H1 (cell line): ENCODE measurements at regions not wholly inside any gene's neighbourhood (a gene's known extent, or its start where the extent isn't known, plus 50 kb on each side); places are given as distances from the start of the nearest gene placed in this dataset.

Experiments
- CTCF ChIA-PET: fragments of 300-600 bp; sonication (Branson Sonifier 250); formaldehyde crosslinking; loops from one replicate; lab custom pipeline; 2021; ENCODE audit not compliant: partially characterized antibody; lab: Charles Lee
- POLR2A ChIA-PET: fragments of 300-600 bp; sonication (Branson Sonifier 250); formaldehyde crosslinking; loops from one replicate; lab custom pipeline; 2021; ENCODE audit warnings: inconsistent platforms; ENCODE audit not compliant: partially characterized antibody; lab: Charles Lee
- DNase-seq, 2 experiments: peaks; one replicate each; pipeline versions ENCODE4 v3.0.0 to v3.0.0-alpha.2; 2010 to 2022; ENCODE audit warnings: low spot score in 2 of 2, low read depth in 1 of 2, mixed read lengths in 1 of 2
- FAIRE-seq: peaks from 2 replicates; lab custom pipeline; 2011; peaks lifted over from hg19 to GRCh38; lab: Jason Lieb, UNC
- H2AFZ ChIP-seq: 2 replicates; pipeline ENCODE4 v1.8.1; 2012; ENCODE audit warnings: low read length, inconsistent platforms
- H2AK5ac ChIP-seq: 2 replicates; pipeline ENCODE4 v1.6.1; 2013; ENCODE audit warnings: low read depth, low read length
- H2BK120ac ChIP-seq: replicated peaks from 2 replicates; pipeline ENCODE3; 2013; ENCODE audit warnings: low read depth, low read length, inconsistent platforms
- H2BK12ac ChIP-seq: 2 replicates; pipeline ENCODE4 v1.6.1; 2013; ENCODE audit warnings: low read depth, low read length
- H2BK15ac ChIP-seq: 2 replicates; pipeline ENCODE4 v1.6.1; 2013; ENCODE audit warnings: low read length
- H2BK20ac ChIP-seq: 2 replicates; pipeline ENCODE4 v1.6.1; 2013; ENCODE audit warnings: low read length
- H2BK5ac ChIP-seq: 2 replicates; pipeline ENCODE4 v1.6.1; 2013; ENCODE audit warnings: low read depth, low read length
- H3K14ac ChIP-seq: 2 replicates; pipeline ENCODE4 v1.6.1; 2013; ENCODE audit warnings: inconsistent platforms; ENCODE audit not compliant: insufficient read length
- H3K18ac ChIP-seq: 2 replicates; pipeline ENCODE4 v1.6.1; 2013; ENCODE audit warnings: low read length; ENCODE audit errors: extremely low read depth
- H3K23ac ChIP-seq: 2 replicates; pipeline ENCODE4 v1.6.1; 2013; ENCODE audit warnings: inconsistent platforms; ENCODE audit not compliant: insufficient read length
- H3K23me2 ChIP-seq: 2 replicates; pipeline ENCODE4 v1.6.1; 2013; ENCODE audit warnings: low read depth, low read length
- H3K27ac ChIP-seq: 2 replicates; pipeline ENCODE4 v1.6.1; 2011; ENCODE audit warnings: low read depth, low read length, inconsistent platforms
- H3K27me3 ChIP-seq, 4 experiments: replicated peaks in 1 of 4; 1 replicate in 1 of 4; 2 replicates in 3 of 4; pipeline versions ENCODE4 v1.6.1 to v1.8.1; 2011 to 2013; ENCODE audit warnings: low read length in 3 of 4, mild to moderate bottlenecking in 3 of 4, inconsistent platforms in 2 of 4, mixed read lengths in 2 of 4, moderate library complexity in 1 of 4; ENCODE audit not compliant: control insufficient read depth in 3 of 4, insufficient read depth in 3 of 4; ENCODE audit errors: extremely low read depth in 1 of 4
- H3K36me3 ChIP-seq, 4 experiments: 2 replicates each; pipeline versions ENCODE4 v1.6.1 to v1.8.1; 2011 to 2013; ENCODE audit warnings: mild to moderate bottlenecking in 4 of 4, low read length in 3 of 4, moderate library complexity in 2 of 4, control low read depth in 1 of 4, inconsistent platforms in 1 of 4; ENCODE audit not compliant: insufficient read depth in 4 of 4, control insufficient read depth in 2 of 4
- H3K4ac ChIP-seq: replicated peaks from 2 replicates; pipeline ENCODE3; 2013; ENCODE audit warnings: low read length, low read depth, mixed read lengths, inconsistent platforms; ENCODE audit not compliant: insufficient read length
- H3K4me1 ChIP-seq, 4 experiments: replicated peaks in 1 of 4; 1 replicate in 1 of 4; 2 replicates in 3 of 4; pipeline versions ENCODE4 v1.6.1 to v1.8.1; 2011 to 2013; ENCODE audit warnings: low read length in 3 of 4, inconsistent platforms in 2 of 4, mixed read lengths in 1 of 4; ENCODE audit not compliant: insufficient read depth in 4 of 4, control insufficient read depth in 3 of 4
- H3K4me2 ChIP-seq, 2 experiments: 2 replicates each; pipeline versions ENCODE4 v1.6.1 to v1.8.1; 2011 to 2013; ENCODE audit warnings: low read depth in 2 of 2, low read length in 2 of 2, control low read depth in 1 of 2, inconsistent platforms in 1 of 2, mild to moderate bottlenecking in 1 of 2; ENCODE audit not compliant: insufficient read depth in 1 of 2
- H3K4me3 ChIP-seq, 4 experiments: fragments of 200-600, 300-600 bp in 1 of 4; sonication (generic), shearing (Covaris generic), sonication (Bioruptor Twin) in 1 of 4; 2 replicates each; pipeline versions ENCODE4 v1.5.1 to v1.8.1; 2011 to 2016; ENCODE audit warnings: low read length in 4 of 4, low read depth in 3 of 4, control low read depth in 2 of 4, inconsistent platforms in 2 of 4, mild to moderate bottlenecking in 2 of 4, mixed read lengths in 1 of 4, moderate library complexity in 1 of 4; ENCODE audit not compliant: insufficient read depth in 2 of 4; ENCODE audit errors: extremely low read depth in 1 of 4
- H3K56ac ChIP-seq: replicated peaks from 2 replicates; pipeline ENCODE3; 2013; ENCODE audit warnings: low read depth, mild to moderate bottlenecking, mixed read lengths, low read length, inconsistent platforms; ENCODE audit not compliant: insufficient read length
- H3K79me1 ChIP-seq: 2 replicates; pipeline ENCODE4 v1.6.1; 2013; ENCODE audit warnings: low read depth, low read length, control low read depth
- H3K79me2 ChIP-seq, 2 experiments: 2 replicates each; pipeline versions ENCODE4 v1.6.1 to v1.8.1; 2012 to 2013; ENCODE audit warnings: low read length in 2 of 2, mild to moderate bottlenecking in 2 of 2, inconsistent platforms in 1 of 2; ENCODE audit not compliant: insufficient read depth in 2 of 2, control insufficient read depth in 1 of 2
- H3K9ac ChIP-seq, 4 experiments: replicated peaks in 1 of 4; 1 replicate in 1 of 4; 2 replicates in 3 of 4; pipeline versions ENCODE4 v1.6.1 to v1.8.1; 2011 to 2013; ENCODE audit warnings: low read depth in 3 of 4, low read length in 3 of 4, control low read depth in 2 of 4, mild to moderate bottlenecking in 2 of 4, moderate library complexity in 2 of 4, inconsistent platforms in 1 of 4; ENCODE audit errors: extremely low read depth in 1 of 4
- H3K9me3 ChIP-seq, 2 experiments: 2 replicates each; pipeline versions ENCODE4 v1.6.1 to v1.8.1; 2012 to 2013; ENCODE audit warnings: mild to moderate bottlenecking in 2 of 2, moderate library complexity in 2 of 2, control low read depth in 1 of 2, inconsistent platforms in 1 of 2, low read depth in 1 of 2, low read length in 1 of 2, mixed read lengths in 1 of 2; ENCODE audit not compliant: insufficient read depth in 2 of 2
- H4K20me1 ChIP-seq, 2 experiments: replicated peaks in 1 of 2; 2 replicates each; pipeline versions ENCODE3 to v1.8.1; 2011 to 2013; ENCODE audit warnings: inconsistent platforms in 2 of 2, low read length in 2 of 2, mild to moderate bottlenecking in 1 of 2; ENCODE audit not compliant: insufficient read depth in 2 of 2, control insufficient read depth in 1 of 2
- H4K5ac ChIP-seq: 2 replicates; pipeline ENCODE4 v1.6.1; 2013; ENCODE audit warnings: low read length, low read depth, mixed read lengths, inconsistent platforms; ENCODE audit not compliant: insufficient read length
- H4K8ac ChIP-seq: 2 replicates; pipeline ENCODE4 v1.8.0; 2013; ENCODE audit warnings: mild to moderate bottlenecking, moderate library complexity, low read length, inconsistent platforms; ENCODE audit not compliant: insufficient read depth; ENCODE audit errors: extremely low read depth
- H4K91ac ChIP-seq: replicated peaks from 2 replicates; pipeline ENCODE3; 2013; ENCODE audit warnings: low read length, mixed read lengths, inconsistent platforms; ENCODE audit not compliant: insufficient read length
- BRCA1 ChIP-seq: IDR thresholded peaks from 2 replicates; pipeline ENCODE4 v1.6.1; 2012; ENCODE audit warnings: low read depth, low read length, improper control_type of control experiment
- HDAC6 ChIP-seq: IDR thresholded peaks from one replicate; pipeline ENCODE4 v1.7.1; 2012; ENCODE audit warnings: low read depth, mild to moderate bottlenecking, inconsistent platforms, low read length, moderate library complexity
- PHF8 ChIP-seq: fragments of 200-600 bp; sonication (generic); conservative IDR thresholded peaks from 2 replicates; pipeline ENCODE4 v1.7.1; 2012; ENCODE audit warnings: low read depth, mild to moderate bottlenecking, inconsistent platforms, low read length, moderate library complexity
- RNF2 ChIP-seq: fragments of 200-900, 300-1000 bp; sonication (generic); IDR thresholded peaks from 2 replicates; pipeline ENCODE4 v1.7.1; 2016; ENCODE audit warnings: borderline replicate concordance, low read depth, mild to moderate bottlenecking, antibody characterized with exemption, low read length; ENCODE audit not compliant: poor library complexity, severe bottlenecking; ENCODE audit errors: missing control alignments
- RXRA ChIP-seq: IDR thresholded peaks from 2 replicates; pipeline ENCODE4 v1.6.1; 2011; ENCODE audit warnings: low read depth, mild to moderate bottlenecking, low read length, moderate library complexity; ENCODE audit not compliant: insufficient read depth
- TAF7 ChIP-seq: optimal IDR thresholded peaks from 2 replicates; pipeline ENCODE3; 2011; ENCODE audit warnings: low read depth, mild to moderate bottlenecking, inconsistent platforms, low read length, moderate library complexity, borderline replicate concordance
- TEAD4 ChIP-seq: IDR thresholded peaks from 2 replicates; pipeline ENCODE4 v1.6.1; 2012; ENCODE audit warnings: low read depth, low read length, inconsistent platforms, mixed read lengths
- YY1 ChIP-seq: IDR thresholded peaks from 2 replicates; pipeline ENCODE4 v1.6.1; 2011; ENCODE audit warnings: low read depth, mild to moderate bottlenecking, low read length
- WGBS, 2 experiments: shearing (Covaris generic) in 1 of 2; methylation state at CpG; one replicate each; pipeline versions ENCODE4 v1.1.6 to v1.1.7; 2013 to 2015; ENCODE audit warnings: low lambda C conversion rate in 2 of 2, mixed read lengths in 2 of 2, inconsistent platforms in 1 of 2, low coverage in 1 of 2, missing lambda C conversion rate in 1 of 2; ENCODE audit not compliant: insufficient replicate concordance in 2 of 2, insufficient coverage in 1 of 2, insufficient read length in 1 of 2; ENCODE audit errors: extremely low coverage in 1 of 2, missing lambda C conversion rate in 1 of 2; 5-methylcytosine and 5-hydroxymethylcytosine counted together

- Histone ChIP-seq H3K23me2 (no peaks in the 10 kb centered on the region), H3K27ac (no peak overlapping the region), H2BK5ac (no peak overlapping the region), H4K20me1 (no peaks in the 10 kb centered on the region), H3K14ac (no peak overlapping the region), H2AK5ac (no peak overlapping the region), H2BK120ac (no peak overlapping the region), H3K56ac (no peak overlapping the region), H4K5ac (no peak overlapping the region), H3K79me2 (no peaks in the 10 kb centered on the region), H3K4me1 (no peaks in the 10 kb centered on the region; a peak in 1 of 7 replicates), H3K23ac (no peak overlapping the region), H2BK20ac (no peak overlapping the region), H3K36me3 (no peaks in the 10 kb centered on the region), H3K9me3 (no peaks in the 10 kb centered on the region), H3K18ac (no peak overlapping the region), H2BK15ac (no peak overlapping the region), H2AFZ (no peak overlapping the region), H3K4me3 (no peak overlapping the region), H4K8ac (no peak overlapping the region), H3K79me1 (no peaks in the 10 kb centered on the region), H3K4ac (no peak overlapping the region), H3K27me3 (no peaks in the 10 kb centered on the region), H3K4me2 (no peak overlapping the region), H2BK12ac (no peak overlapping the region), H4K91ac (no peak overlapping the region), H3K9ac (no peak overlapping the region)
- WGBS, 2 experiments = 85% methylated on average over 4 of the region's 4 CpGs; no CpG with 5 or more reads in 1 of the 2 experiments
- DNase-seq (no peak), FAIRE-seq (no peak)
- TF ChIP-seq RXRA (no peak), PHF8 (no peak), BRCA1 (no peak), TAF7 (no peak), RNF2 (no peak), HDAC6 (no peak), YY1 (no peak), TEAD4 (no peak)
- POLR2A ChIA-PET = no interaction called here
- CTCF ChIA-PET = no interaction called here
These were observed 69.9 kb downstream of the GASK1B start for GRCh38 chr4:158102904-158103303.
